Glomerular visceral epithelial cell (primary cell): ENCODE measurements at regions not wholly inside any gene's neighbourhood (a gene's known extent, or its start where the extent isn't known, plus 50 kb on each side); places are given as distances from the start of the nearest gene placed in this dataset.
"Not testable (repeated sequence)": the region's sequence is repeated elsewhere in the genome, so short reads cannot be mapped to it uniquely, and the experiment has no call there.

Source experiments
- DNase-seq: peaks from one replicate; pipeline ENCODE4 v3.0.0-alpha.2; 2016; ENCODE audit errors: extremely low spot score

GRCh38 chr6:163877877-163878639 is 463.5 kb downstream of the QKI start:
- no peak for DNase-seq

GRCh38 chr6:163876391-163876790 is 461.9 kb downstream of the QKI start:
- no peak for DNase-seq

GRCh38 chr6:163874784-163875183 is 460.3 kb downstream of the QKI start:
- no peak for DNase-seq

- DNase-seq = no peak
These were observed 457.8 kb downstream of the QKI start for GRCh38 chr6:163872335-163872734.

- DNase-seq = no peak
These were observed 457.1 kb downstream of the QKI start for GRCh38 chr6:163871616-163872015.

- no peak for DNase-seq
These were observed 453.2 kb downstream of the QKI start for GRCh38 chr6:163867518-163868292.

- DNase-seq = no peak
These were observed 451.7 kb downstream of the QKI start for GRCh38 chr6:163866192-163866591.

- no peak for DNase-seq
These were observed 449.0 kb downstream of the QKI start for GRCh38 chr6:163863565-163863964.

GRCh38 chr6:163862701-163863100 is 448.2 kb downstream of the QKI start:
- no peak for DNase-seq

GRCh38 chr6:163861627-163862026 is 447.1 kb downstream of the QKI start:
- no peak for DNase-seq

GRCh38 chr6:163860287-163861081 is 446.0 kb downstream of the QKI start:
- no peak for DNase-seq

GRCh38 chr6:163858870-163859269 is 444.4 kb downstream of the QKI start:
- not testable (repeated sequence) for DNase-seq

GRCh38 chr6:163857421-163857820 is 442.9 kb downstream of the QKI start:
- DNase-seq = no peak

GRCh38 chr6:163850874-163851273 is 436.4 kb downstream of the QKI start:
- DNase-seq = no peak

- no peak for DNase-seq
These were observed 430.2 kb downstream of the QKI start for GRCh38 chr6:163844761-163845160.

- DNase-seq = no peak
These were observed 429.8 kb downstream of the QKI start for GRCh38 chr6:163844357-163844756.

- DNase-seq = no peak
These were observed 428.7 kb downstream of the QKI start for GRCh38 chr6:163843218-163843617.

- no peak for DNase-seq
These were observed 427.9 kb downstream of the QKI start for GRCh38 chr6:163842467-163842866.

GRCh38 chr6:163841733-163842132 is 427.2 kb downstream of the QKI start:
- DNase-seq = no peak

GRCh38 chr6:163841326-163841725 is 426.8 kb downstream of the QKI start:
- DNase-seq = no peak

GRCh38 chr6:163840880-163841279 is 426.4 kb downstream of the QKI start:
- DNase-seq = no peak

- DNase-seq = no peak
These were observed 424.8 kb downstream of the QKI start for GRCh38 chr6:163839296-163839695.
